HG03469 (cell line): ENCODE measurements at regions not wholly inside any gene's neighbourhood (a gene's known extent, or its start where the extent isn't known, plus 50 kb on each side); places are given as distances from the start of the nearest gene placed in this dataset.
"Not testable (repeated sequence)": the region's sequence is repeated elsewhere in the genome, so short reads cannot be mapped to it uniquely, and the experiment has no call there.

Experiments
- ATAC-seq: cut with Tn5 transposase; IDR thresholded peaks from one replicate; pipeline ENCODE4 v1.9.1; 2021; ENCODE audit warnings: mild to moderate bottlenecking, moderate library complexity, moderate number of reproducible peaks; ENCODE audit not compliant: unreplicated experiment

GRCh38 chr7:81074406-81074805 is 155.6 kb upstream of the SEMA3C start:
- ATAC-seq, result no peak

- ATAC-seq, result no peak
Measured at GRCh38 chr7:81073931-81074251, 155.0 kb upstream of the SEMA3C start.

- ATAC-seq, result no peak
Measured at GRCh38 chr7:81070956-81071355, 152.1 kb upstream of the SEMA3C start.

GRCh38 chr7:81066797-81067196 is 147.9 kb upstream of the SEMA3C start:
- no peak for ATAC-seq

GRCh38 chr7:81064426-81064825 is 145.6 kb upstream of the SEMA3C start:
- no peak for ATAC-seq

GRCh38 chr7:81062755-81063154 is 143.9 kb upstream of the SEMA3C start:
- ATAC-seq, result no peak

GRCh38 chr7:81057469-81057868 is 138.6 kb upstream of the SEMA3C start:
- not testable (repeated sequence) for ATAC-seq

GRCh38 chr7:81053623-81054022 is 134.8 kb upstream of the SEMA3C start:
- ATAC-seq, result no peak

GRCh38 chr7:81051811-81052413 is 133.1 kb upstream of the SEMA3C start:
- no peak for ATAC-seq

GRCh38 chr7:81045491-81046030 is 126.7 kb upstream of the SEMA3C start:
- ATAC-seq, result no peak

GRCh38 chr7:81042646-81043045 is 123.8 kb upstream of the SEMA3C start:
- not testable (repeated sequence) for ATAC-seq

GRCh38 chr7:81040496-81040895 is 121.6 kb upstream of the SEMA3C start:
- no peak for ATAC-seq

- no peak for ATAC-seq
Measured at GRCh38 chr7:81036871-81037270, 118.0 kb upstream of the SEMA3C start.

- ATAC-seq, result no peak
Measured at GRCh38 chr7:81036057-81036456, 117.2 kb upstream of the SEMA3C start.

GRCh38 chr7:81031996-81032395 is 113.1 kb upstream of the SEMA3C start:
- no peak for ATAC-seq

GRCh38 chr7:81031243-81031642 is 112.4 kb upstream of the SEMA3C start:
- ATAC-seq, result no peak

- ATAC-seq, result no peak
Measured at GRCh38 chr7:81030472-81030871, 111.6 kb upstream of the SEMA3C start.

GRCh38 chr7:81029511-81029910 is 110.7 kb upstream of the SEMA3C start:
- no peak for ATAC-seq

GRCh38 chr7:81025360-81025759 is 106.5 kb upstream of the SEMA3C start:
- no peak for ATAC-seq

- no peak for ATAC-seq
Measured at GRCh38 chr7:81014908-81015307, 96.1 kb upstream of the SEMA3C start.

- ATAC-seq, result no peak
Measured at GRCh38 chr7:81014266-81014665, 95.4 kb upstream of the SEMA3C start.

- no peak for ATAC-seq
Measured at GRCh38 chr7:81013083-81013817, 94.4 kb upstream of the SEMA3C start.

GRCh38 chr7:81008901-81009300 is 90.0 kb upstream of the SEMA3C start:
- ATAC-seq, result no peak
